ENCODE measurements at regions not wholly inside any gene's neighbourhood (a gene's known extent, or its start where the extent isn't known, plus 50 kb on each side); places are given as distances from the start of the nearest gene placed in this dataset.

GRCh38 chr6:16812993-16813392, 51.7 kb upstream of the ATXN1 start:
- Histone ChIP-seq H3K9ac (no peak overlapping the region), H3K79me2 (ENCODE audit: insufficient read depth) (no peaks in the 10 kb centered on the region), H3K4me1 (ENCODE audit: control insufficient read depth in 1 of 2, insufficient read depth in 2 of 2, low read depth in 1 of 2, low read length in 1 of 2) (no peaks in the 10 kb centered on the region), H3K36me3 (replicated peaks in 1 of 2; ENCODE audit: control insufficient read depth in 1 of 2, insufficient read depth in 2 of 2, low read length in 1 of 2) (no peaks in the 10 kb centered on the region), H3K4me3 (ENCODE audit: low read depth in 2 of 2, low read length in 1 of 2) (no peak overlapping the region), H3K9me2 (no peaks in the 10 kb centered on the region), H3K9me3 (peaks cover 28% of the 10 kb centered on the region; the same call in 1 of the 2 replicates), H3K27me3 (ENCODE audit: insufficient read depth) (no peaks in the 10 kb centered on the region), H2AFZ (ENCODE audit: low read depth) (no peak overlapping the region), H3K4me2 (no peak overlapping the region), H4K20me1 (ENCODE audit: insufficient read depth) (no peaks in the 10 kb centered on the region), H3K27ac (ENCODE audit: low read depth in 2 of 2, low read length in 1 of 2) (no peak overlapping the region), H3F3A (replicated peaks; ENCODE audit: insufficient read depth) (peaks cover 3% of the 10 kb centered on the region)
- DNase-seq = no peak
- WGBS (ENCODE audit: low lambda C conversion rate) = 49% methylated on average over 2 of the region's 2 CpGs
- TF ChIP-seq POLR2AphosphoS5 (IDR thresholded peaks at IDR 0.05; ENCODE audit: low read depth, low read length) (no peak), MAX (IDR thresholded peaks at IDR 0.05; ENCODE audit: low read depth) (no peak), ZBTB33 (IDR thresholded peaks at IDR 0.05; ENCODE audit: borderline replicate concordance, low read depth) (no peak), RCOR1 (IDR thresholded peaks at IDR 0.05; ENCODE audit: low read length) (no peak), EP300 (IDR thresholded peaks at IDR 0.05; ENCODE audit: borderline replicate concordance in 1 of 2, low read depth in 1 of 2, low read length in 1 of 2) (no peak), FOXM1 (IDR thresholded peaks at IDR 0.05; ENCODE audit: low read depth) (no peak), CTCF (IDR thresholded peaks at IDR 0.05) (no peak), CHD2 (IDR thresholded peaks at IDR 0.05; ENCODE audit: low read length, partially characterized antibody) (no peak), RFX5 (IDR thresholded peaks at IDR 0.05; ENCODE audit: low read length) (no peak), TEAD4 (IDR thresholded peaks at IDR 0.05; ENCODE audit: borderline replicate concordance, insufficient read depth) (no peak), YY1 (IDR thresholded peaks at IDR 0.05; ENCODE audit: low read depth) (no peak), USF2 (IDR thresholded peaks at IDR 0.05; ENCODE audit: borderline replicate concordance, low read depth, low read length) (no peak), USF1 (IDR thresholded peaks at IDR 0.05; ENCODE audit: borderline replicate concordance, low read depth) (no peak)
- CTCF ChIA-PET = interaction anchor here (1.2 kb wide), 1 partner anchor 13 kb away, joined by 3 read pairs; no protein-coding TSS in a partner anchor
- POLR2A ChIA-PET = no interaction called here
